Panc1 (cell line): ENCODE measurements at regions not wholly inside any gene's neighbourhood (a gene's known extent, or its start where the extent isn't known, plus 50 kb on each side); places are given as distances from the start of the nearest gene placed in this dataset.

Experiments
- ATAC-seq: fragments of 200-7000 bp; cut with Tn5 transposase; 2 replicates; pipeline ENCODE4 v1.9.1; 2020; ENCODE audit warnings: mild to moderate bottlenecking, moderate library complexity
- BruUV-seq: library from RNA; stranded (reverse); fragments of 400-500 nt; replicated peaks from 2 replicates; lab custom pipeline; 2021; lab: Mats Ljungman, UMichigan
- CTCF ChIA-PET: fragments of 300-600 bp; sonication (Branson Sonifier 250); formaldehyde crosslinking; loops from one replicate; lab custom pipeline; 2022; ENCODE audit warnings: antibody characterized with exemption; lab: Charles Lee
- POLR2A ChIA-PET: fragments of 300-600 bp; sonication (Branson Sonifier 250); formaldehyde crosslinking; loops from one replicate; lab custom pipeline; 2022; ENCODE audit warnings: antibody characterized with exemption; lab: Charles Lee
- DNase-seq: peaks from one replicate; pipeline ENCODE4 v3.0.0-alpha.2; 2010; ENCODE audit warnings: low read depth, low spot score
- H3K27ac ChIP-seq: 2 replicates; pipeline ENCODE4 v1.5.1; 2011; ENCODE audit warnings: mild to moderate bottlenecking, low read length, inconsistent platforms
- H3K27me3 ChIP-seq: fragments of 200-500 bp; sonication (Bioruptor generic); 2 replicates; pipeline ENCODE4 v1.6.0; 2014; ENCODE audit warnings: low read length, inconsistent platforms; ENCODE audit not compliant: control insufficient read depth, insufficient read depth
- H3K36me3 ChIP-seq: fragments of 200-500 bp; sonication (Bioruptor generic); 2 replicates; pipeline ENCODE4 v1.5.1; 2014; ENCODE audit warnings: inconsistent platforms, mild to moderate bottlenecking, low read length, moderate library complexity; ENCODE audit not compliant: control insufficient read depth, insufficient read depth
- H3K4me1 ChIP-seq: 2 replicates; pipeline ENCODE4 v1.5.1; 2011; ENCODE audit warnings: inconsistent platforms, mild to moderate bottlenecking, low read length, moderate library complexity; ENCODE audit not compliant: control insufficient read depth, insufficient read depth
- H3K4me3 ChIP-seq, 2 experiments: 2 replicates each; pipeline ENCODE4 v1.5.1; 2011 to 2012; ENCODE audit warnings: low read depth in 2 of 2, low read length in 2 of 2, mild to moderate bottlenecking in 2 of 2, inconsistent platforms in 1 of 2, moderate library complexity in 1 of 2
- H3K9me3 ChIP-seq: fragments of 200-500 bp; sonication (Bioruptor generic); 2 replicates; pipeline ENCODE4 v1.5.1; 2014; ENCODE audit warnings: low read depth, mild to moderate bottlenecking, inconsistent platforms, low read length, moderate library complexity; ENCODE audit not compliant: control insufficient read depth, insufficient read depth
- CTCF ChIP-seq: fragments of 450-650 bp; IDR thresholded peaks from 2 replicates; pipeline ENCODE4 v1.5.1; 2017; ENCODE audit warnings: mild to moderate bottlenecking
- POLR2AphosphoS5 ChIP-seq: IDR thresholded peaks from 2 replicates; pipeline ENCODE4 v1.6.1; 2012; ENCODE audit warnings: mild to moderate bottlenecking, low read depth, low read length, moderate library complexity
- SIN3A ChIP-seq: IDR thresholded peaks from 2 replicates; pipeline ENCODE4 v1.6.1; 2012; ENCODE audit warnings: low read depth, mild to moderate bottlenecking, low read length, moderate library complexity, borderline replicate concordance; ENCODE audit not compliant: insufficient read depth
- TCF7L2 ChIP-seq: IDR thresholded peaks from 2 replicates; pipeline ENCODE4 v1.6.1; 2011; ENCODE audit warnings: mild to moderate bottlenecking, low read depth, low read length, inconsistent platforms
- in situ Hi-C: cut with HindIII; loops from 2 replicates; pipeline ENCODE4 v1.10.0; 2016; ENCODE audit warnings: low sequenced_read_pairs, low pct_unique_long_range_greater_than_20kb
- intact Hi-C: fragments of 100-400 bp; cut with micrococcal nuclease; formaldehyde crosslinking; loops from one replicate; pipeline ENCODE4 v1.10.0; 2022; ENCODE audit not compliant: unreplicated experiment
- TF ChIP-seq, protein P1 (sequence below), 2 experiments: IDR thresholded peaks; 2 replicates each; pipeline ENCODE4 v1.6.1; 2011 to 2012; ENCODE audit warnings: low read depth in 2 of 2, control low read depth in 1 of 2, low read length in 1 of 2, mild to moderate bottlenecking in 1 of 2, moderate library complexity in 1 of 2; ENCODE audit not compliant: insufficient read depth in 1 of 2

DNA sequence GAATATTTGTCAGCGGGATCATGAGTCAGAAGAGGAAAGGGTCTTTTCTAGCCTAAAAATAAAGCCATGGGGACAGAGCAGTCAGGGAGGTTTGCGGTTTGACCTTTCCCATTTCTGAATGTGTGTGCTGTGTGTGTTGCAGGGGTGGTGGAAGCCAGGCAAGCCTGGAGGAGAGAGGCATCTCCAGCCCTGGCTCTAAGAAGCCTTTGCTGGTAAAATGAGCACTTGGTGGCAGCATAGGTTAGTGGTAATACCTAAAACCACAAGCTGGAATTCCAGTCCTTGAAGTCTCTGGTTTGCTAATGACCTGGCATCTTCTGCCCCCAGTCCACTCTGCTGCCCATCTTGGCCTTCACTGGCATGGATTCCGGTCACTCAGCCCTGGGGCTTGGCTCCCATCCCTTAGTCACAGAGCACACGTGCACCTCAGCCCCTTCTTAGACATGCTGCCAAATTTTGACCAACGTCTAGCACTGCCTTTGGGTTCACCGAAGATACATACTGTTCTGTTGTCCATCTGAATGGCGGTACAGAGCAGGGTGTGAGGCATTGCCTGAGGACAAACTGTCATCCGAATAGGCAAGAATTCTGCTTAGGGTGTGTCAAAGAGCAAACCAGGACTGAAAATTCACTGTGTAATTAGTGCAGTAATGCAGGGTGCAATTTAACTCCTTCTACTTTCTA is 52.7 kb downstream of the KCNA5 start:
- ChIA-PET CTCF (no interaction called here), POLR2A (no interaction called here)
- in situ Hi-C loops (no loop called here), intact Hi-C loops (no loop called here)
- H3K9me3 ChIP-seq, result no peaks in the 10 kb centered on the region
- no peaks in the 10 kb centered on the region for H3K4me1 ChIP-seq
- DNase-seq, result no peak
- H3K27me3 ChIP-seq, result no peaks in the 10 kb centered on the region; the same call in 1 of the 2 replicates
- TF ChIP-seq POLR2AphosphoS5 (no peak), SIN3A (no peak), TCF7L2 (no peak), CTCF (no peak)
- TF ChIP-seq, protein P1, sequence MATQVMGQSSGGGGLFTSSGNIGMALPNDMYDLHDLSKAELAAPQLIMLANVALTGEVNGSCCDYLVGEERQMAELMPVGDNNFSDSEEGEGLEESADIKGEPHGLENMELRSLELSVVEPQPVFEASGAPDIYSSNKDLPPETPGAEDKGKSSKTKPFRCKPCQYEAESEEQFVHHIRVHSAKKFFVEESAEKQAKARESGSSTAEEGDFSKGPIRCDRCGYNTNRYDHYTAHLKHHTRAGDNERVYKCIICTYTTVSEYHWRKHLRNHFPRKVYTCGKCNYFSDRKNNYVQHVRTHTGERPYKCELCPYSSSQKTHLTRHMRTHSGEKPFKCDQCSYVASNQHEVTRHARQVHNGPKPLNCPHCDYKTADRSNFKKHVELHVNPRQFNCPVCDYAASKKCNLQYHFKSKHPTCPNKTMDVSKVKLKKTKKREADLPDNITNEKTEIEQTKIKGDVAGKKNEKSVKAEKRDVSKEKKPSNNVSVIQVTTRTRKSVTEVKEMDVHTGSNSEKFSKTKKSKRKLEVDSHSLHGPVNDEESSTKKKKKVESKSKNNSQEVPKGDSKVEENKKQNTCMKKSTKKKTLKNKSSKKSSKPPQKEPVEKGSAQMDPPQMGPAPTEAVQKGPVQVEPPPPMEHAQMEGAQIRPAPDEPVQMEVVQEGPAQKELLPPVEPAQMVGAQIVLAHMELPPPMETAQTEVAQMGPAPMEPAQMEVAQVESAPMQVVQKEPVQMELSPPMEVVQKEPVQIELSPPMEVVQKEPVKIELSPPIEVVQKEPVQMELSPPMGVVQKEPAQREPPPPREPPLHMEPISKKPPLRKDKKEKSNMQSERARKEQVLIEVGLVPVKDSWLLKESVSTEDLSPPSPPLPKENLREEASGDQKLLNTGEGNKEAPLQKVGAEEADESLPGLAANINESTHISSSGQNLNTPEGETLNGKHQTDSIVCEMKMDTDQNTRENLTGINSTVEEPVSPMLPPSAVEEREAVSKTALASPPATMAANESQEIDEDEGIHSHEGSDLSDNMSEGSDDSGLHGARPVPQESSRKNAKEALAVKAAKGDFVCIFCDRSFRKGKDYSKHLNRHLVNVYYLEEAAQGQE (IDR thresholded peaks at IDR 0.05; ENCODE audit: insufficient read depth in 1 of 2, low read depth in 2 of 2, low read length in 1 of 2), result no peak
- BruUV-seq, result no TSS peak
- no peak for ATAC-seq
- H3K27ac ChIP-seq, result no peak overlapping the region
- H3K36me3 ChIP-seq, result no peaks in the 10 kb centered on the region
- H3K4me3 ChIP-seq, result no peak overlapping the region

DNA sequence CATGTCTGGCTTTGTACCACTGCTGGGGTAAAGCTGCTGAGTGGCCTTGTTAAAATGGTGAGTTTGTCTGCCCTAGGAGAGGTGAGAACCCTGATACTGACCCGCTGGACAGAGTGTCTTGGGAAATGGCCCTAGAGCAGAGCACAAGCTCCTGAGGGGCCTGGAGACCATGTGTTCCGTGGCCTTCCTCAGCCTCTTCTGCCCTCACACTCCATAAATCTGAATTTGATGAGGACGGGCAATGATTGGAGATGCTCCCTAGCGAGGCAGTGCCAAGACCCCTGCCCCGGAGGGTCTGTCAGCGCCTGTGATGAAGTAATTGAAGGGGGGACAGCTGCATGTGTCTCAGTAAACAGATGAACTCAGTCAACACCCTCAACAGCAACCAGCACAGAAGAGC is 54.1 kb downstream of the KCNA5 start:
- Histone ChIP-seq H3K27me3 (no peaks in the 10 kb centered on the region; the same call in 1 of the 2 replicates), H3K27ac (no peak overlapping the region)

More for the DNA sequence above, 54.1 kb downstream of the KCNA5 start:
- no peaks in the 10 kb centered on the region for H3K9me3 ChIP-seq
- DNase-seq (no peak), ATAC-seq (no peak)
- no TSS peak for BruUV-seq
- TF ChIP-seq, protein P1 (IDR thresholded peaks at IDR 0.05; ENCODE audit: insufficient read depth in 1 of 2, low read depth in 2 of 2, low read length in 1 of 2), result no peak
- no peaks in the 10 kb centered on the region for H3K4me1 ChIP-seq
- intact Hi-C loops, result no loop called here
- in situ Hi-C loops, result no loop called here
- CTCF ChIA-PET, result no interaction called here
- no peak overlapping the region for H3K4me3 ChIP-seq
- H3K36me3 ChIP-seq, result no peaks in the 10 kb centered on the region
- POLR2A ChIA-PET, result no interaction called here
